ENCODE measurements at regions not wholly inside any gene's neighbourhood (a gene's known extent, or its start where the extent isn't known, plus 50 kb on each side); places are given as distances from the start of the nearest gene placed in this dataset.

DNA sequence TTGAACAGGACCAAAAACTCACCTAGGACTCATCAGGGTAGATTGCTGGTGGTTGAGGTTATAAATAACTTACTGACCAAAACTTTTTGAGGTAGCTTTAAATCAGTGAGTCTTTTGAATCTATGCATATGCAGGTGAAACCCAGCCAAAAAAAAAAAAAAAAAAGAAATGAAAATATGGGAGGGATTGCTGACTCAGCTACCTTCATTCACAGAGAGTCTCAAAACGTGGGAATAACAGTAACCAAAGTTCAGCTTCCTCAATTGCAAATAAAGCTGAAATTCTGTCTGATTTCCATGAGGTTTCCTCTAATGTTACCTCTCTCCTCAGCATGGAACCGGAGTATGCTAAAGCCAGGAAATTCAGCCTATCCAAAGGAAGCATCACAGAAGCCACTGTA lies 95.2 kb upstream of the SEMA6D start:
- no peak for DNase-seq (ENCODE audit: low spot score in 2 of 2)
- TF ChIP-seq CTCF (IDR thresholded peaks at IDR 0.05) (no peak), POLR2A (IDR thresholded peaks at IDR 0.05) (no peak)
- WGBS, 2 donors, result 62 to 63% methylated on average over 2 of the region's 2 CpGs
- intact Hi-C loops (cut with DNase I; ENCODE audit: low total_unique reads), result no loop called here
- H3K4me3 ChIP-seq (ENCODE audit: low read depth, poor library complexity, severe bottlenecking), result no peak overlapping the region

- intact Hi-C loops (cut with DNase I; ENCODE audit: low total_unique reads), result no loop called here
- TF ChIP-seq POLR2A (IDR thresholded peaks at IDR 0.05), result no peak
- TF ChIP-seq CTCF (IDR thresholded peaks at IDR 0.05), result no peak
Measured at GRCh38 chr15:47624503-47624902, 92.8 kb upstream of the SEMA6D start.

GRCh38 chr15:47639042-47639441 lies 78.3 kb upstream of the SEMA6D start:
- no peak for DNase-seq (ENCODE audit: low spot score in 2 of 2)
- WGBS, 2 donors, result 73 to 76% methylated on average over 1 of the region's 1 CpG
- intact Hi-C loops (cut with DNase I; ENCODE audit: low total_unique reads), result no loop called here
- TF ChIP-seq CTCF (IDR thresholded peaks at IDR 0.05), result no peak
- TF ChIP-seq POLR2A (IDR thresholded peaks at IDR 0.05), result no peak
- H3K4me3 ChIP-seq (ENCODE audit: low read depth, poor library complexity, severe bottlenecking), result no peak overlapping the region

More at GRCh38 chr15:47624503-47624902, 92.8 kb upstream of the SEMA6D start:
- H3K4me3 ChIP-seq (ENCODE audit: low read depth, poor library complexity, severe bottlenecking), result no peak overlapping the region
- DNase-seq (ENCODE audit: low spot score in 2 of 2), result no peak

DNA sequence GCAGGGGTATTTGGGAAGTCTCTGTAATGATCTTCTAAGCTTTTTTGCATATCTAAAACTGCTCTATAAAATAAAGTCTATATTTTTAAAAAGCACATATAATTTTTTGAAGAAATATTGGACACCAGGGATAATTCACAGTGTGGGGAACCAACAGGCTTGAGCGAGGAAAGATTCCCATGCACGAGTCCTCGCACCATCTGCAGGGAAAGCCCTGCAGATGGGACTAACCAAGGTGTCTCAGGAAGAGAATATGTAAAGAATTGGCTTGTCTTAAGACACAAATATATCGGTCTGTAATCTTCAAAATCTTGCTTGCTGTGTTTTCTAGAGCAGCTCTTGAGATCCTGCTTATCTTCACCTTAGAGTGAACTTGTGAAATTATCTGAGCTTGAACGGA lies 77.2 kb upstream of the SEMA6D start:
- TF ChIP-seq POLR2A (IDR thresholded peaks at IDR 0.05) (no peak), CTCF (IDR thresholded peaks at IDR 0.05) (no peak)
- WGBS, 2 donors, result 93 to 94% methylated on average over 5 of the region's 5 CpGs
- intact Hi-C loops (cut with DNase I; ENCODE audit: low total_unique reads), result no loop called here

GRCh38 chr15:47640901-47641300 lies 76.4 kb upstream of the SEMA6D start:
- intact Hi-C loops (cut with DNase I; ENCODE audit: low total_unique reads), result no loop called here
- 85 to 91% methylated on average over 7 of the region's 7 CpGs for WGBS, 2 donors
- no peak overlapping the region for H3K4me3 ChIP-seq (ENCODE audit: low read depth, poor library complexity, severe bottlenecking)
- no peak for DNase-seq (ENCODE audit: low spot score in 2 of 2)
- TF ChIP-seq POLR2A (IDR thresholded peaks at IDR 0.05), result no peak
- no peak for TF ChIP-seq CTCF (IDR thresholded peaks at IDR 0.05)

More for the DNA sequence above, 77.2 kb upstream of the SEMA6D start:
- H3K4me3 ChIP-seq (ENCODE audit: low read depth, poor library complexity, severe bottlenecking), result no peak overlapping the region
- DNase-seq (ENCODE audit: low spot score in 2 of 2), result no peak

GRCh38 chr15:47644722-47645121 lies 72.6 kb upstream of the SEMA6D start:
- WGBS, 2 donors, result 64 to 65% methylated on average over 3 of the region's 3 CpGs
- TF ChIP-seq CTCF (IDR thresholded peaks at IDR 0.05) (no peak), POLR2A (IDR thresholded peaks at IDR 0.05) (no peak)
- H3K4me3 ChIP-seq (ENCODE audit: low read depth, poor library complexity, severe bottlenecking), result no peak overlapping the region
- intact Hi-C loops (cut with DNase I; ENCODE audit: low total_unique reads), result no loop called here
- no peak for DNase-seq (ENCODE audit: low spot score in 2 of 2)

Data from lower leg skin (tissue), 4 donors.